ENCODE measurements at regions not wholly inside any gene's neighbourhood (a gene's known extent, or its start where the extent isn't known, plus 50 kb on each side); places are given as distances from the start of the nearest gene placed in this dataset.

DNA sequence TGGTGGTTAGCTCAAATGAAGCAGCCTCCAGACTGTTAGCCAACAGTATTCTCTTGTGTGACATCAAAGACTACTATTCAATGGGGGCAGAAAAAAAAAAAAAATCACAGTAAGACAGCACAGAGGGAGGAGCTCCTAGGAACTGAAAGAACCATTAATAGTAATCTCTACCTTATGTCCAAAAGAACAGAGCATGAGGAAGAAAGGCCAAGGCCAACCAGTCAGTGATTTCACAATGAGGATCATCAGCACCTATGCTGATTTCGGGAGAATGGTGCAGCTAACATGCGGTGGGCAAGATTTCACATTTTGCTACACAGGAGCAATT lies 66.3 kb upstream of the SOX5 start:
- TF ChIP-seq, protein P1, sequence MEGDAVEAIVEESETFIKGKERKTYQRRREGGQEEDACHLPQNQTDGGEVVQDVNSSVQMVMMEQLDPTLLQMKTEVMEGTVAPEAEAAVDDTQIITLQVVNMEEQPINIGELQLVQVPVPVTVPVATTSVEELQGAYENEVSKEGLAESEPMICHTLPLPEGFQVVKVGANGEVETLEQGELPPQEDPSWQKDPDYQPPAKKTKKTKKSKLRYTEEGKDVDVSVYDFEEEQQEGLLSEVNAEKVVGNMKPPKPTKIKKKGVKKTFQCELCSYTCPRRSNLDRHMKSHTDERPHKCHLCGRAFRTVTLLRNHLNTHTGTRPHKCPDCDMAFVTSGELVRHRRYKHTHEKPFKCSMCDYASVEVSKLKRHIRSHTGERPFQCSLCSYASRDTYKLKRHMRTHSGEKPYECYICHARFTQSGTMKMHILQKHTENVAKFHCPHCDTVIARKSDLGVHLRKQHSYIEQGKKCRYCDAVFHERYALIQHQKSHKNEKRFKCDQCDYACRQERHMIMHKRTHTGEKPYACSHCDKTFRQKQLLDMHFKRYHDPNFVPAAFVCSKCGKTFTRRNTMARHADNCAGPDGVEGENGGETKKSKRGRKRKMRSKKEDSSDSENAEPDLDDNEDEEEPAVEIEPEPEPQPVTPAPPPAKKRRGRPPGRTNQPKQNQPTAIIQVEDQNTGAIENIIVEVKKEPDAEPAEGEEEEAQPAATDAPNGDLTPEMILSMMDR (IDR thresholded peaks at IDR 0.05; ENCODE audit: low read depth, low read length), result no peak
- no peak for TF ChIP-seq EZH2phosphoT487 (IDR thresholded peaks at IDR 0.05; ENCODE audit: low read depth)

Data from OCI-LY3 (cell line).